Stimulated activated memory B cell treated with anti-CD40 and anti-IgM and Interleukin-4, amounts not matched to agents 10 μg/mL and 1 μg/mL and 100 μg/mL, for 72 hours (primary cell): ENCODE measurements at regions not wholly inside any gene's neighbourhood (a gene's known extent, or its start where the extent isn't known, plus 50 kb on each side); places are given as distances from the start of the nearest gene placed in this dataset.

Experiments
- ATAC-seq: fragments of 150-1000 bp; cut with Tn5 transposase; 2 replicates; pipeline ENCODE4 v1.10.0; 2021
- H3K27ac Mint-ChIP-seq: one replicate; pipeline ENCODE4 v1.8.0; 2022; ENCODE audit warnings: mild to moderate bottlenecking, mixed read lengths
- H3K27me3 Mint-ChIP-seq: one replicate; pipeline ENCODE4 v1.8.0; 2022; ENCODE audit warnings: mixed read lengths
- H3K36me3 Mint-ChIP-seq: one replicate; pipeline ENCODE4 v1.8.0; 2022; ENCODE audit warnings: mixed read lengths
- H3K4me1 Mint-ChIP-seq: one replicate; pipeline ENCODE4 v1.8.0; 2022; ENCODE audit warnings: mixed read lengths
- H3K4me3 Mint-ChIP-seq: one replicate; pipeline ENCODE4 v1.8.0; 2022; ENCODE audit warnings: mild to moderate bottlenecking, moderate library complexity, mixed read lengths
- H3K9me3 Mint-ChIP-seq: one replicate; pipeline ENCODE4 v1.8.0; 2022; ENCODE audit warnings: mixed read lengths

DNA sequence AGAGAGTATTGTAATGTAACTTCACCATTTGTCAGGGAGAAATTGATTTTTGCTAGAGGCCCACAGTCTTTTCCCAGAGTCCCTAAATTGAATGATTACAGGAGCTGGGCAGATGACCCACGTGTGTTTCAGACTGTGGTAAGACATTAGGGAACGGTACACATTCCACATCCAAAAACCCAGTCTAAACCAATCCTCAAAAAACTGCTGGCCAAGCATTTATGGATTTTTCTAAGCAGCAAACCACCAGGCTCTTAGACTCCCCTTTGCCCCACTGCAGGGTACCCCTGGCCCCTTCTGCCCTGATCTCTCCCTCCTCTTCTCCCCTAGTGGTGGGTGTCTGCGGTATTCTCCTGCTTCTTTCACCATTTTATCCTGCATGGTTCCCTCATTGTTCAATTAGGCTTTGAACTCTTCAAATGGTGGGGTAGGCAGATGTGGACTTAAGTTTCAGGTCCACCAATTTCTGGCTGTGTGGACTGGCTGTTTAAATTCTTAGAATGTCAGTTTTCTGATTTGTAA lies 135.5 kb upstream of the SORCS3 start:
- Mint-ChIP-seq H3K27me3 (peaks cover 16% of the 10 kb centered on the region), H3K27ac (no peak overlapping the region), H3K9me3 (no peaks in the 10 kb centered on the region), H3K4me1 (no peaks in the 10 kb centered on the region), H3K4me3 (no peak overlapping the region), H3K36me3 (no peaks in the 10 kb centered on the region)
- ATAC-seq, result no peak

DNA sequence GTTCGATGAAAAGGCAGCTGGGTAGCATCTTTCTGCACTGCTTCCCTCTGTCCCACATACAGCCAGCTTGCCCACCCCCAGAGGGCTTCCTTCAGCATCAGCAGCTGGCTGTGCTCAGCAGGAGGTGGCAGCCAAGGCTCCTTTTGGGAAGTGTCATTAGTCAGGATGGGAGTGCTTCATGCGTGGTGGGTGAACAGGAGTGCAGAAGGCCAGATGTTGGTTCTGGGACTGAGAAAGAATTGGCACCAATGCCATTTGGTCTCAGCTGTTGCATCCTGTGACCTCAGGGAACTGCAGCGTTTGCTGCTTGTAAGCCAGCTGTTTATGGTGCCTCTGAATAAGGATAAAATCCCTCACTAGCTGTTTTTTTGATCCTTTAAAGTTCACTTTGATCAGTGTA lies 131.1 kb upstream of the SORCS3 start:
- no peak overlapping the region for H3K27ac Mint-ChIP-seq

DNA sequence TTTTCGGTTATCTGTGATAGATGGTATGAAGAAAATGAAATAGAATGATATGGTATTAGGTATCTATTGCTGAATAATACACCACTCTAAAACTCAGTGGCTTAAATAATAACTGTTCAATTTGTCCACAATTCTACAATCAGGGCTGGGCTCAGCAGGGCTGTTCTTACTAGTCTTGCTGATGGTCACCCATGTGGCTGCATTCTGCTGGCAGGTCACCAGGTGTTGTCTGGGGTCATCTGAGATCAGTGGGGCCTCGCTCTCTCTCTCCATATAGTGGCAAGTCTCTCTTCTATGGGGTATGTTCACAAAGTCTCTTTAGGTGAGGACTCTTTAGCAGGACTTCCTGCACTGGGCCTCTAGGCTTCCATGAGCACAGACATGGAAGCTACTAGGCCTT lies 130.4 kb upstream of the SORCS3 start:
- H3K9me3 Mint-ChIP-seq, result no peaks in the 10 kb centered on the region
- no peaks in the 10 kb centered on the region for H3K36me3 Mint-ChIP-seq
- no peak overlapping the region for H3K4me3 Mint-ChIP-seq
- no peak for ATAC-seq
- H3K27ac Mint-ChIP-seq, result no peak overlapping the region
- H3K4me1 Mint-ChIP-seq, result no peaks in the 10 kb centered on the region
- peaks cover 16% of the 10 kb centered on the region for H3K27me3 Mint-ChIP-seq

More for the DNA sequence above, 131.1 kb upstream of the SORCS3 start:
- Mint-ChIP-seq H3K9me3 (no peaks in the 10 kb centered on the region), H3K36me3 (no peaks in the 10 kb centered on the region), H3K4me3 (no peak overlapping the region), H3K27me3 (peaks cover 16% of the 10 kb centered on the region), H3K4me1 (no peaks in the 10 kb centered on the region)
- no peak for ATAC-seq

DNA sequence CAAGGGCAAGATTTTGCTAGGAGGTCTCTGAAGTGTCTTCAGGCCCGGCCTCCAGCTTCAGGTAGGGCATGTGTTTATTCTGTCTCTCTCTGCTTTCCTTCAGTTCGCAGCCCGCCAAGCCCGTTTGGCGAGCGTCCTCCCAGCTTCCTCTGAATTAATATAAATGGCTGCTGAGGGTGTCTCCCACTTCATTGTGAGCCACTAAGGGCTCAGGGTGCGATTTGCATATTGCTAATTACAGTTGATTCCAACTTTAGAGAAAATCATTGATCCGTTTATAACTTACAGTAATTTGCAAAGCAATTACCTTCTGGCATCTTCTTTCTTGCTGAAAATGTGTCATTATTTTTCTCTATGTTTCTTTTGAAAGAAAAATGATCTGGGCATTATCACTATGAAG lies 128.3 kb upstream of the SORCS3 start:
- Mint-ChIP-seq H3K27ac (no peak overlapping the region), H3K4me1 (no peaks in the 10 kb centered on the region), H3K27me3 (peaks cover 4% of the 10 kb centered on the region), H3K9me3 (no peaks in the 10 kb centered on the region), H3K36me3 (no peaks in the 10 kb centered on the region), H3K4me3 (no peak overlapping the region)
- no peak for ATAC-seq

DNA sequence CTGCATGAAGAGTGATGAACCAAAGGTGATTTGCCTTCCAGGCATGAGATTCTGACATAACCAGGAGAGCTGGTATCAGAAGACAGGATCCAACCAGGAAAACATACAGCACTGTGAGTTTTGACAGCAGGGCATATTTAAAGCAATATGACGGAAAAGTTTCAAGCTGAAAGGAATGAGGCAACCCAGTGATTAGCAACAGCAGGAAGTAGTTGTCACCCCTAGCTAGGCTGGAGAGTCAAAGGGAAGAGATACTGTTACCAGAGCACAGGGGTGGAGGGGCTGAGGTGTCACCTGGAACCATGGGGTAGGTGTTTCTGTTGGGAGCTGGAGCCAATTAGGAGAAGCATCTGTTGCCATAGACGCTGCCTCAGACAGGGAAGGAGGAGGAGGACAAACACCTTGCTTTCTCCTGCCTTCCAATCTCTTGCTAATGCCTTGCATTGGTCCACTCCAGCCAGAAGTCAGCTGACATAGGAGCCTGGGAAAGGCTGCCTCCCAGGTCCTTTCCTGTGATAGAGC lies 125.4 kb upstream of the SORCS3 start:
- H3K4me3 Mint-ChIP-seq, result no peak overlapping the region
- H3K9me3 Mint-ChIP-seq, result no peaks in the 10 kb centered on the region
- H3K4me1 Mint-ChIP-seq, result no peaks in the 10 kb centered on the region
- H3K36me3 Mint-ChIP-seq, result no peaks in the 10 kb centered on the region
- no peak for ATAC-seq
- H3K27me3 Mint-ChIP-seq, result peaks cover 12% of the 10 kb centered on the region
- H3K27ac Mint-ChIP-seq, result no peak overlapping the region

DNA sequence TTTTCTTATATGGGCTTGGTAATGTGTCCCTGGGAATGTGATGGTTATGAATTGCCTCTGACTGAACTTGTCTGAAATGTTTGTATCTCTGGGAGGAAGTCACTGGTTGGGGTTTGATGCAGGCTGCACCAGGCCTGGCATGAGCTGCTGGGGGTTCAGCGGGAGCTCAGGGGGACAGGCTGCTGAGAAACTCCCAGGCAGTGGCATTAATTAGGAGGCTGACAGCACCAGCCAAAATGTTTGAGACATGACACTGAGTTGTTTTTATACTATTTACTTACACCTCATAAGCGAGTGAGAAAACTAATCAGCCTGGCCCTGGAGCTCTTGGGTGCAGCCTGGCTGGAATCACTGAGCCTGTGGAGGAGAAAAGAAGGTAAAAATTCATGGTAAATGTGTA lies 124.1 kb upstream of the SORCS3 start:
- H3K4me1 Mint-ChIP-seq, result no peaks in the 10 kb centered on the region
- peaks cover 12% of the 10 kb centered on the region for H3K27me3 Mint-ChIP-seq
- H3K4me3 Mint-ChIP-seq, result no peak overlapping the region
- no peaks in the 10 kb centered on the region for H3K36me3 Mint-ChIP-seq
- no peak overlapping the region for H3K27ac Mint-ChIP-seq
- ATAC-seq, result no peak
- no peaks in the 10 kb centered on the region for H3K9me3 Mint-ChIP-seq

DNA sequence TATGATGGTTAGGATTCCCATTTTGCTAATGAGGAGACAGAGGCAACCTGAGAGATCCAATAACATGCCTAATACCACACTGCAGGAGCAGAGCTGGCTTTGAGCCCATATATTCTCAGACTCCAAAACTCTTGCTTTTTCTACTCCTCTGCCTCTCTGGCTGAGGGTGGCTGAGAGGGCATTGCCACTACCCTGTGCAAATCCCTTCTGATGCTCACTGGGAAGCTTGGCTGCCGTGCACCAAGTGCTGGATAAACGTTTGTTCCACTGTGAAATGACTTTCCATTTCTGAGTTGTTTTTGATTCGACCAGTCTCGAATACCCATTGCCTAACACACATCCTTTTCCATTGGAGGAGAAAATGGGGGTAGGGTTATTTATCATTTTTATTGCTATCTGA lies 123.1 kb upstream of the SORCS3 start:
- H3K9me3 Mint-ChIP-seq, result no peaks in the 10 kb centered on the region
- H3K36me3 Mint-ChIP-seq, result no peaks in the 10 kb centered on the region
- H3K4me3 Mint-ChIP-seq, result no peak overlapping the region
- ATAC-seq, result no peak
- no peaks in the 10 kb centered on the region for H3K4me1 Mint-ChIP-seq
- no peak overlapping the region for H3K27ac Mint-ChIP-seq
- peaks cover 12% of the 10 kb centered on the region for H3K27me3 Mint-ChIP-seq

DNA sequence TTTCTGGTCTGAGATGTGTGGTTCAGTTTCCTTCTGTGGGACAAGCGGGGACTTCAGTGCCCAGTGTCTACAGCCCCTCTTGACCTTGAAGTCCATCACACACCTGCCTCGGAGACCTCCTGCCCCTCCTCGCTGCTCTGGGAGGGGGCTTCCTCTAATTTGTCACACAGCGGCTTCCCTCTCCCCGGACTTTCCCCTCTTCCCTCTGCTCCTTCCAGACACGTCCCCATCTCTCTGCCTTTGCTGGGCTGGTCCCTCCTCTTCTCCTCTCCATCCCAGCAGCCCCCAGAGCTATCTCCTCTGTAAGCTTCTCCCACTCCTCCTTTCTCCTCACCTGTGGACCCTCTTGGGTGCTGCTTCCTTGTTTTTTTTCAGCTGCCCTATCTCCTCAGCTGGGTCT lies 122.2 kb upstream of the SORCS3 start:
- H3K36me3 Mint-ChIP-seq, result no peaks in the 10 kb centered on the region
- ATAC-seq, result no peak
- H3K4me1 Mint-ChIP-seq, result no peaks in the 10 kb centered on the region
- no peak overlapping the region for H3K27ac Mint-ChIP-seq
- no peaks in the 10 kb centered on the region for H3K9me3 Mint-ChIP-seq
- peaks cover 12% of the 10 kb centered on the region for H3K27me3 Mint-ChIP-seq
- no peak overlapping the region for H3K4me3 Mint-ChIP-seq

DNA sequence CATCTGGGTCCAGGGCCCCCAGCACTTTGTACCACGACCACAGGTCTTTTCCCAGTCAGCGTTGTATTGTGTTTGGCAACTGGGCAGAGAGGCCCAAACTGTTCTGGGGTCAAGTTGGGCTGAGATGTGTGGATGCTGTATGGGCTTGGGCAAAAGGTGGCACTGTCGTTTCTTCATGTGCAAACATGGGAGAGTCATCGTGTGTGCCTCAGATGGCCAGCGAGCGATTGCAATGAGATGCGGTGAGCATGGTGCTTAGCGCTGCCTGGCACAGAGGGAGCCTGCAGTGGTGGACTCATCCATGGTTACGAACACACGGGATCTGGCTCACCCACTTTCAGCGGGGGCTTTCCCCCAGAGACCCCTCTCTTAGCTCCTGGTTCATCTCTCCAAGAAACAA lies 120.4 kb upstream of the SORCS3 start:
- Mint-ChIP-seq H3K4me1 (no peaks in the 10 kb centered on the region), H3K9me3 (no peaks in the 10 kb centered on the region), H3K4me3 (no peak overlapping the region), H3K27ac (no peak overlapping the region), H3K36me3 (no peaks in the 10 kb centered on the region), H3K27me3 (peaks cover 12% of the 10 kb centered on the region)
- ATAC-seq, result no peak

DNA sequence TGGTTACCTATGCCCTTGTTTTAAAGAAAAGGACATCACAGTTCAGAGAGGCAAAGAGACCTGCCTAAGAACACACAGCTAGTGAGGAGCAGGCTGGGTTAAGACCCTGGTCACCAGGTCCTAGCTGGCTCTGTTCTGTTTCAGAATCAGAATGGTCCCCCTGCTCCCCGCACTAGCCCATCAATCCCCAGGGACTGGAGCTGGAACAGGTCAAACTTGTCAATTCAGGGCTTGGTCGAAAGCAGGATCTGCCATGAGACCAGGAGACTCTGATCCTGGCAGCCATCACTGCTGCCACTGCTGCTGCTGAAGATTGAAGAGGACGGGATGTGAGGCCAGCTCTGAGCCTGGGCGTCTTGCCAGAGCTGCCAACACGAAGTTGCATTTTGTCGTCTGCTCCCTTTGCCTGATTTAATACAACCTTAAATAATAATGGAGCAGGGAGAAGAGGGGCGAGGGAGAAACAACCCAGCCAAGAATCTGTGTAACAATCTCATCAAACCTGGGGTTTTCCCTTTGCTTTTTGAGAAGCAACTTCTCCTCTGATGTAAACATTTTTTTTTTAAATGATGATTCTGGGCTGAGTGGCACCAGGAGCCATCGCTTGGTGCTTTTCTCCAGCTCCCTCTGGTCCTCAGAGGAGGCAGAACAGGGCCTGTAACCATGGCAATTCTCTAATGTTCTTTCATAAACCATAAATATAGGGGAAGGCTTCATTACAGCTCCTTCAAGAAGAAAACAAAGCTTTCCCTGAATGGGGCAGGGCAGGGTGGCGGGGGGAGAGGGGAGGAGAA lies 119.0 kb upstream of the SORCS3 start:
- Mint-ChIP-seq H3K4me1 (no peaks in the 10 kb centered on the region), H3K4me3 (no peak overlapping the region), H3K27me3 (peaks cover 12% of the 10 kb centered on the region), H3K36me3 (no peaks in the 10 kb centered on the region), H3K27ac (no peak overlapping the region), H3K9me3 (no peaks in the 10 kb centered on the region)
- ATAC-seq, result no peak

DNA sequence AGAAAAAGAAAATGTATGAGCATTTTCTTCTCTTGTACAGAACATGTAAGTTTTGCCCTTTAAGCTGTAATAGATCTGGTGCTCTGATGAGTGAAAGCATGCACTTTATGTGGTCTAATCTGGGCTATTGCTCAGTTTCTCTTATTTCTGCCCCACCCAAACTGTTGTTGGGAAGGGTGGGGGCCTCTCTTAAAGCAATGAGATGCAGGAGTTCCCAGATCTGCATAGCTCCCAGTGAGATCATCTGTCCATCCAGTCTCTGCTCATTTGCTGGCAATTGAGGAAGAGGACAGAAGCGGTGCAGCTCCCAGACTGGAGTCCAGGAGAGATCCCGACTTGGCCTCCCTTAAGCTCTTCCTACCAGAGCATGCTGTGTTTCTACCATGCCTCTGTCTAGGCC lies 114.9 kb upstream of the SORCS3 start:
- no peak overlapping the region for H3K27ac Mint-ChIP-seq
- no peaks in the 10 kb centered on the region for H3K27me3 Mint-ChIP-seq
- no peak overlapping the region for H3K4me3 Mint-ChIP-seq
- H3K4me1 Mint-ChIP-seq, result no peaks in the 10 kb centered on the region
- no peaks in the 10 kb centered on the region for H3K9me3 Mint-ChIP-seq
- no peaks in the 10 kb centered on the region for H3K36me3 Mint-ChIP-seq
- ATAC-seq, result no peak

DNA sequence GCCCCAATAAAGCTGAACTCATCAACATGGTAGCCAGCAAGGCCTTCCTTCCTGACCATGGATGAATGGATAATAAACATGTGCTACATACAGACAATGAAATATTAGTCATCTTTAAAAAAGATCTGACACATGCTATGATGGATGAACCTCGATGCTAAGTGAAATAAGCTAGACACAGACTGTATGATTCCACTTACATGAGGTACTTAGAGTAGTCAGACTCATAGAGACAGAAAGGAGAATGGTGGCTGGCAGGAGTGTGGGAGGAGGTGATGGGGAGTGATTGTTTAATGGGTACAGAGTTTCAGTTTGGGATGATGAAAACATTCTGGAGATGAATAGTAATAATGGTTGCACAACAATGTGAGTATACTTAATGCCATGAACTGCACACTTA lies 114.1 kb upstream of the SORCS3 start:
- no peak for ATAC-seq
- H3K9me3 Mint-ChIP-seq, result no peaks in the 10 kb centered on the region

DNA sequence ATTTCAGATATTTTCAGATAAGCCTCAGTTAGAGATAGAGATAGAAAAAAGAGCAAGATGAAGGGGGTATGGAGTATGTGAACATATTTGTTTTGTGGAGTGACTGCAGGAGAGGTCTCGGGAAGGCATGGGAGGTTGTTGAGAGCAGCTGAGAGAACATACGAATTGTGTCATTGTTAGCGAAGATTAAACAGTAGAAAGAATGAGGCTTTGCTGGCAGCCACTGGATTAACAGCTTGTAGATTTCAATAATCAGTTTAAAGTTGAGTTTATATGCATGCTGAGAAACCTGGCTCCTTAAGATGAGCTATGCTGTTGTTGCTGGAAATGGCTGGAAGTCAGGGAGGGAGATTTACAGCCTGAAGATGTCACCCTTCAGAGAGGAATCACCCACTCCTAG lies 100.9 kb upstream of the SORCS3 start:
- Mint-ChIP-seq H3K4me1 (no peaks in the 10 kb centered on the region), H3K9me3 (peaks cover 3% of the 10 kb centered on the region), H3K4me3 (no peak overlapping the region), H3K36me3 (no peaks in the 10 kb centered on the region), H3K27me3 (peaks cover 28% of the 10 kb centered on the region), H3K27ac (no peak overlapping the region)
- ATAC-seq, result no peak

More for the DNA sequence above, 114.1 kb upstream of the SORCS3 start:
- Mint-ChIP-seq H3K27ac (no peak overlapping the region), H3K4me1 (no peaks in the 10 kb centered on the region), H3K4me3 (no peak overlapping the region), H3K36me3 (no peaks in the 10 kb centered on the region), H3K27me3 (no peaks in the 10 kb centered on the region)

DNA sequence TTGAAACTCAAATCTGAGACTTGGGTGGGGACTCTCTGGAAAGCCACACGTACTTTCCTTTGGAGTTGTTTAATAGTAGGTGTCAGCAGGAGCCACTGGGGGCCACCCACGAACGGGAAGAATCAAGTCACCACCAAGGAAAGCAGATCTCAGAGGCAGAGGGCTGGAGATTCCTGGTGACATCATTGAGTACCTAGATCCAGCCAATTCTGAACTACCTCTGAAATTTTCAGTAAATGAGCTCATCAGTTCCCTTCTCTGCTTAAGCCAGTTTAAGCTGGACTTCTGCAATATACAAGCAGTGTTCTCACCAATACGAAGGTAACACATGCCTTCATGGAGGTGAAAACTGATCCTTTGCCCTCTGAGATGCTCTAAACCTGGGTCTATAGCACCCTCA lies 99.3 kb upstream of the SORCS3 start:
- Mint-ChIP-seq H3K36me3 (no peaks in the 10 kb centered on the region), H3K27ac (no peak overlapping the region), H3K4me3 (no peak overlapping the region), H3K9me3 (peaks cover 3% of the 10 kb centered on the region), H3K4me1 (no peaks in the 10 kb centered on the region), H3K27me3 (peaks cover 18% of the 10 kb centered on the region)
- ATAC-seq, result no peak

DNA sequence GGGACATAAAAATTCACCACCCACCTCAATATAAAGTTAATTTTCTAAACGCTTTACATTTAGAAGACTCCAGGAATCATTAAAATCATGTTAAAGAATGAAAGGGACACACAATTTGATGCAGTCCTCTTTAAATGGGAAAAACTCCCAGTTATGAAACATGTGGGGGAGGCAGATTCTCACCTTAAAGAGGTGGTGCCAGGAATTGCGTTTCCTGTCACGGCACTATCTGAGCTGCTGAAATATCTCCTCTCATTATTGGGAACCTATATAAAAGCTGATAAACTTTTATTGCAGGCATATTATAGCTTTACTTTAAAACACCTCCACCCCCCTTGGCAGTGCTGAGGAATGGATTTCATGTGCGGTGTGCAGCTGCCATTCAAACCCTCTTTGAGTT lies 94.8 kb upstream of the SORCS3 start:
- peaks cover 3% of the 10 kb centered on the region for H3K9me3 Mint-ChIP-seq
- H3K27ac Mint-ChIP-seq, result no peak overlapping the region
- no peaks in the 10 kb centered on the region for H3K27me3 Mint-ChIP-seq
- no peak for ATAC-seq
- H3K4me3 Mint-ChIP-seq, result no peak overlapping the region
- no peaks in the 10 kb centered on the region for H3K4me1 Mint-ChIP-seq
- H3K36me3 Mint-ChIP-seq, result no peaks in the 10 kb centered on the region

DNA sequence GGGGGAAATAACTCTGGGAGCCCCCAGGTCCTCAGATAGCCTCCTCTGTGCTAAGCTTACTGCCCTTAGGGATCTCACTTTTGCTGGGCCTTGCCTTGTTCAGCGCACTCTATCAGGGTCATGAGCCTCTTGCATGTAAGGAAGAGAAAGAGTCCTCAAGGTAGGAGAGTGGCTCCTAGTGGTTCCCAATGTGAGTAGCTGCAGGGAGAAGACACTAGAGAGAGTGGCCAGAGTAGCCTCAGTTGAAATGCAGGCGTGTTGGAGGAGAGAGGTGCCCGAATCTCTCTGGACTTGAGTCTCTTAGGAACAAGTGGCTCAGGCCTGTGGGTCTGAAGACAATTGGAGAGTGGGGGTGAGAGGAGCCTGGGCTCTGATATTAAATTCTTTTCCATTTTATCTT lies 94.3 kb upstream of the SORCS3 start:
- Mint-ChIP-seq H3K27ac (no peak overlapping the region), H3K36me3 (no peaks in the 10 kb centered on the region), H3K4me3 (no peak overlapping the region), H3K4me1 (no peaks in the 10 kb centered on the region), H3K27me3 (no peaks in the 10 kb centered on the region), H3K9me3 (peaks cover 3% of the 10 kb centered on the region)
- no peak for ATAC-seq
